G401.6 (cell line): ENCODE measurements at regions not wholly inside any gene's neighbourhood (a gene's known extent, or its start where the extent isn't known, plus 50 kb on each side); places are given as distances from the start of the nearest gene placed in this dataset.
"Not testable (repeated sequence)": the region's sequence is repeated elsewhere in the genome, so short reads cannot be mapped to it uniquely, and the experiment has no call there.

ENCODE experiments used
- FAIRE-seq: peaks from 2 replicates; lab custom pipeline; 2012; peaks lifted over from hg19 to GRCh38; lab: Jason Lieb, UNC

DNA sequence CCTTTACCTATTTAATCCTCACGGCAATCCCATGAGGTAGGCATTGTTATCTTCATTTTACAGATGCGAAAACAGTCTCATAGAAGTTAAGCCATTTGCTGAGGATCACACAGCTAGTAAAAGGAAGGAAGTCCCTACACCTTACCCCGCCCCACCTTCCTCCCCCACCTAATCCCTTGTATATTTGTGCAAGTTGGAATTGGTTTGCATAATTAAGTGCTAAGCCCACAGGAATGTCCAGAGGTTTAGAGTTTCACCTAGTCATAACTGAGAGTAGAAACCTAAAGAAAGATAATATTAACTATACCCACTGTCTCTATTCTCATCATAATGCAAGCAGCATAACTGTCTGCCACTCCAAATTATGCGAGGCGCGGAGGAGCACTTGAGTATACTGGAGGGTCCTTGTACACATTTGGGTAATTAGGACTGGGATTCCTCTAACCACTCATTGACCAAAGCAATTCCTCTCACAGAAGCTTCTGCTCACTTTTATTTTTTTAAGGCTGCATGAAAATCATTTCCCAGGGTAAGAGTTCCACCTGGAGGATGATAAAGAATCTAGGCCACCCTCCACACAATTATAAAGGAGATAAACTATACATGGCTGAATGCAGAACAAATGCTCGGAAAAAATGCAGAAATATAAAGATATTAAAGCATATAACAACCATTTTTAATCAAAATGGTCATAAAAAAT, 199.9 kb downstream of the FAM181B start:
- no peak for FAIRE-seq

- no peak for FAIRE-seq
These were observed 203.7 kb downstream of the FAM181B start for GRCh38 chr11:82529936-82530335.

- no peak for FAIRE-seq
These were observed 206.5 kb downstream of the FAM181B start for GRCh38 chr11:82527081-82527584.

DNA sequence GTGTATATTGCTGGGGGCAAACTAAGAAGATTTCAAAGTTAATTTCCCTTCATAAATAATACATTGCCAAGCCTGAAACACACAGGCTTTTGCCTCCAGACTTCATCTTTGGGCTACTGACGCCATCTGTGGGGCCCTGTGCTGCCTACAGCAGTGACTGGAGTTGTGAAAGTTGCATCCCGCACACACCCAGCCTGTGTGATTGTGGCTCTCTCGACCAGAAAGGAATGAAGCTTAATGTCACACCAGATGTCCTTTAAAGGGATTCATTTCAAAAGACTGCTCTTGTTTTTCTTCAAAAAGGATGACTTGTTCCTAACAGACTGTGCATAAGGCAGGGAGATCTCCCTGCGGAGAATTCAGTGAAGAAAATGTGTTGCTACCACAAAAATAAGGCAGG, 210.5 kb downstream of the FAM181B start:
- no peak for FAIRE-seq

DNA sequence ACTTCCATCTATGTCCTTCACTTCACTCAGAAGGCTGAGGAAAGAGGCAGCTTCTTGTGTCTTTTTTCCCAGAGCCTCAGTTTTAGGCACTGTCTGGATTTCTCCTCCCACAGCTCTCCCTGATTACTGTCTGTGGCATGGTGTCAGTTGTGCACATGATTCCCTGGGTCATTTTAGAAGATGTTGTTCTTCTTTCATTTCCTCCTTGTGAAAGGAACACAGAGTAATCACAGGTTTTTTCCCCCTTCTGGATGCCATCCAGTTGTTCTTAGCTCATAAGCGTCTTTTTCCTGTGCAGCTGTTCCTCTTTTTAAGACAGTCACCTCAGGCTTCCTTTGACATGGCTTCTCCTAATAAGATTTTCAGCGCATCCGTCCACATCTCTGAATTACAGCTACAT, 212.2 kb downstream of the FAM181B start:
- FAIRE-seq: no peak

GRCh38 chr11:82507288-82507687, 226.4 kb downstream of the FAM181B start:
- no peak for FAIRE-seq

DNA sequence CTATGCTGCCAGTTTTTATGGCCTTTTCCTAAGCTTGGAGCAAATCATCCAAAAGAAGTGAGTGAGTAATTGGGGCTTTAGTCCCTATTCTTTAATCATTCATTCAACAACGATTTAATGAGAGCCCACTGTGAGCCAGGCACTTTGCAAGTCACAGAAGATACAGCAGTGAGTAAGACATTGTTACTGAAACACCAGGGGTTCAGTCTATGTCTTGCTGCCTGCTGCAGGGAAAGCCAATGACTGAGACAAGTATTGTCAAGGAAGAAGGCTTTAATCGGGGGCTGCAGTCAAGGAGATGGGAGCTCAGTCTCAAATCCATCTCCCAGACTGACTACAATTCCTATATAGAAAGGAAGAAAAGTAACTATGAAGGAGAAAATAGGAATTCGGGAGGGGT, 228.3 kb downstream of the FAM181B start:
- FAIRE-seq: no peak

GRCh38 chr11:82501174-82501573, 232.5 kb downstream of the FAM181B start:
- FAIRE-seq: not testable (repeated sequence)

DNA sequence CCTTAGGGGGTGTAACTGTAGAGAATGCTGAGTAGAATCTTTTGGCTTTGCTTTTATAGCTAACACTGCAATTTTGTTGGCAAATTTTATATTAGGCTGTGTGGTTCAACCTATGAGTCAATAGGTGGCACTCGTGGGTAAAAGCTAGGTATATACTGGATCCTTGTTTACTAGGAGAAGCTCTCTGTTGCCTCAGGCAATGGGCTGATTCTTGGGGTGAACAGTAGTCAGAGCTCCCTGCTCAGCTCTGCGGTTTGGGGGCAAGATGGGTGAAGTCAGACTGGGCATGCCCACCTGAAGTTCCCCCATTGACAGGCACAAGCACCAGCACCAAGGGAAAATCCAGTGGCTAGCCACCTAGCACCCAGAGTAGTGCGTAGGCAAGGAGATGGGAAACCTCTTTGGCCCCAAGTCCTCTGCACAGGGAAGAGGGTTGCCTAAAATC, 238.7 kb downstream of the FAM181B start:
- FAIRE-seq: no peak

DNA sequence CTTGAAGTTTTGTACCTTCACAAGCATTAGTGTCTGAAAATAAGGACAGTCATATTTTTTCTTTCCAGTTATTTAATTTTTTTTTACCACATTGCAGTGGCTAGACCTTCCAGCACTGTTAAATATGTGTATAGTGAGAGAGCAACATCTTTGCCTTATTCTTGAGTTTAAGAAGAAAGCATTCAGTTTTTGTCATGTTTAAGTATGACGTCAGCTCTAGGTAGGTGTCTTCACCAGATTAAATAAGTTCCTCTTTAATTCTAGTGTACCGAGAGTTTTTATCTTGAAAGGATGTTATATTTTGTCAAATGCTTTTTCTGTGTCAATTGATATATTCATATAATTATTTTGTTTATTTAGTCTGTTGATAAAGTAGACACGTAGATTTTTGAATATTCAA, 258.8 kb downstream of the FAM181B start:
- no peak for FAIRE-seq

DNA sequence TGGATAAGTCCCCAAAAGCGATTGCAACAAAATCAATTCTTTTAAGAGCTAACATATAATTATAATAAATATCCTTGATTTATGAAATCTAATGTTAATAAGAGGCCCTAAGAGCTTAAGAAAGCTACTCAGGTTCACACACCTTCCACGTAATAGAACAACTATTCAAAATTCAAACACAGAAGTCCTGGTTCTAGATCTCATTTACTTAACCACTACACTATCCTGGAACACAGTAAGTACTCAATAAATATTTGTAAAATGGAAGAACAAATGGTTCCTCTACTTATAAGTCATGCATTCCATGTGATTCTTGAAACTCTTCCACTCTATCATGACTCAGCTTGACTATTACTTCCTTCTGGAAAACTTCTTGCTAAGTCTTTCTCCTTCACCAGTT, 268.2 kb downstream of the FAM181B start:
- no peak for FAIRE-seq

GRCh38 chr11:82462608-82463242, 270.9 kb downstream of the FAM181B start:
- FAIRE-seq: no peak

DNA sequence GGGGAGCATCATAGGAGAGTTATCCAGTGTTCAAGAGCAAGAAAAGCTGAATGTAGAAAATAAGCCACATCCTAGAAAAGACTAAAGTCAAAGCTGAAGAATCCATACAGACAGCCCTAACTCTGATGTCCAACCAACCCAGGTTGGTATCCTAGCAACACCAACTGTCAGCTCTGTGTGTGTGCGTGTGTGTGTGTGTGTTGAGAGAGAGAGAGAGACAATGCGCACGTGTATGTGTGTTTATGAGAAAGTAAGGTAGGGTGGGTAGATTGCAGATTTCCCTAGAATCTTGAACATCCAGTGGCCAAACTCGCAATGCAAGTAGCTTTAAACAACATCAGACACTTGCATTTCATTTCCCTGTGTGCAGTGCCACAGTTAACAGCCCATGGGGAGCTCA, 274.9 kb downstream of the FAM181B start:
- no peak for FAIRE-seq

GRCh38 chr11:82458147-82458546, 275.5 kb downstream of the FAM181B start:
- no peak for FAIRE-seq

GRCh38 chr11:82450996-82451395, 282.7 kb downstream of the FAM181B start:
- FAIRE-seq: no peak

- no peak for FAIRE-seq
These were observed 327.1 kb downstream of the FAM181B start for GRCh38 chr11:82406611-82407010.

DNA sequence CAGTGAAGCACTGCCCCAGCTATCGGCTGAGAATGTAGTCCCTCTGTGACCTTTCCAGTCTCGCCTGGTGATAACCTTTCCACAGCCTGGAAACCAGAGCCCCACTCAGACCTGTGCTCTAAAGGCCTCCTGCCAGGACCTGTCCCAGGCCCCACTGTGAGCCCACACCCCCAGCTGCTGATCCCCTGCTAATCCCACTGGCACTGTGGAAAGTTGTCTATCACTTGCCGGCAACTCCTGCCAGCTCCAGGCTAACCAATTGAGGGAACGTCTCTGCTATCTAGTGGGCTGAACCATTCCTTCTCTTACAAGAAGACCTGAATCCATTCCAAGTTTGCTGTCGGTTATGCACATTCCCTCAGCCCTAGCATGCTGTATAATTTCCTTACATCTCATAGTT, 328.2 kb downstream of the FAM181B start:
- FAIRE-seq: no peak

DNA sequence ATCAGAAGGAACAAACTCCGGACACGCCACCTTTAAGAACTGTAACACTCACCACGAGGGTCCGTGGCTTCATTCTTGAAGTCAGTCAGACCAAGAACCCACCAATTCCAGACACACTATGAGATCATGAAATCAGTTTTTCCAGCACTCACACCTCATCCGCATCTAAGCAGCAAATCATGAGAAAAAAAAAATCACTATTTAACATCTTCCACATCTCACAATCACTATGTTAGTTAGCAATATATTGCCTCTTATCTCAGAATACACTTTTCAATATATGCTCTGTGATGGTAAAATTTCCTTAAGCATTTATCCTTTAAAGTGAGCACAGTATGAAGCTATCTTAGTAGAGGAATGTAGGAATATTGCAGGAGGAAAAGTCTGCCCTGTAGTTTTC, 328.7 kb downstream of the FAM181B start:
- FAIRE-seq: no peak

DNA sequence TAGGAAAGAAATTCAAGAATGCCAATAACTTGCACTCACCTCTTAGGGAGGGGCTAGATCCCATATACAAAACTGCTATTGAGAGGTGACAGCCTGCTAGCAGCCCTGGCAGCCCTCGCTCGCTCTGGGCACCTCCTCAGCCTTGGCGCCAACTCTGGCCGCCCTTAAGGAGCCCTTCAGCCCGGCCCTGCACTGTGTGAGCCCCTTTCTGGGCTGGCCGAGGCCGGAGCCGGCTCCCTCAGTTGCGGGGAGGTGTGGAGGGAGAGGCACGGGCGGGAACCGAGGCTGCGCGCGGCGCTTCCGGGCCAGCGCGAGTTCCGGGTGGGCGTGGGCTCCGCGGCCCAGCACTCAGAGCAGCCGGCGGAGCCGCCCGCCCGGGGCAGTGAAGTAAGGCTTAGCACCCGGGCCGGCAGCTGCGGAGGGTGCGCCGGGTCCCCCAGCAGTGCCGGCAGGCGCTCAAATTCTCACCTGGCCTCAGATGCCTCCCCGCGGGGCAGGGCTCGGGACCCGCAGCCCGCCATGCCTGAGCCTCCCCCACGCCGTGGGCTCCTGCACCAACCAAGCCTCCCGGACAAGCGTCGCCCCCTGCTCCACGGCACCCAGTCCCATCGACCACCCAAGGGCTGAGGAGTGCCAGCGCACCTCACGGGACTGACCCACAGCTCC, 329.9 kb downstream of the FAM181B start:
- FAIRE-seq: no peak

DNA sequence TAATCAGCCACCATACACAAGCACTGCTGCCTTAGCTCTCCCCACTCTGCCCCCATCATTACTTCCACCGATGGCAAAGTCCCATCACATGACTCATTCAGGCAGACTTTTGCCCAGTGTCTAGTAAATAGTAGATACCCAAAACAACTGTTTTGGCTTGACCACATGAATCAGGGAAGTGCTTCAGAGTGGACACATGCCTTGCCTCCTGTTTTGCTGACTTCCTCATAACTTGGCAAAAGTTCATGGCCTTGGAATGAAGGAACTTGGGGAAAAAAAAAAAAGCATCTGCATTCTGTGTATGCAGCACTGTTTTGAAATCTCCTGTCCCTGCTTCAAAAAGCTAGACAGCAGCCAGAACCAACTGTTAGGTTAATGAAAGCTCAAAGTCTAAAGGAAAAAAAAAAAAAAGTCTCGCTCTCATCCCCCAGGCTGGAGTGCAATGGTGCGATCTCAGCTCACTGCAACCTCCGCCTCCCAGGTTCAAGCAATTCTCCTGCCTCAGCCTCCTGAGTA, 335.3 kb downstream of the FAM181B start:
- FAIRE-seq: no peak

DNA sequence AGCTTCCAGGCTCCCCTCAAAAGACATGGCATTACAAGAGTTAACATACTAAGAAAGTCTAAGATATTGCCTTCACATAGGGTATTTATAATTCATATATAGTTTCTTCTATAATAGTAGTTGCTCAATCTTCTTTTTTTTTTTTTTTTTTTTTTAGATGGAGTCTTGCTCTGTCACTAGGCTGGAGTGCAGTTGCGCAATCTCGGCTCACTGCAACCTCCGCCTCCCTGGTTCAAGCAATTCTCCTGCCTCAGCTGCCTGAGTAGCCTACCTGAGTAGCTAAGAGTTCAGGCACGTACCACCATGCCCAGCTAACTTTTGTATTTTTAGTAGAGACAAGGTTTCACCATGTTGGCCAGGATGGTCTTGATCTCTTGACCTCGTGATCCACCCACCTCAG, 337.0 kb downstream of the FAM181B start:
- FAIRE-seq: not testable (repeated sequence)

DNA sequence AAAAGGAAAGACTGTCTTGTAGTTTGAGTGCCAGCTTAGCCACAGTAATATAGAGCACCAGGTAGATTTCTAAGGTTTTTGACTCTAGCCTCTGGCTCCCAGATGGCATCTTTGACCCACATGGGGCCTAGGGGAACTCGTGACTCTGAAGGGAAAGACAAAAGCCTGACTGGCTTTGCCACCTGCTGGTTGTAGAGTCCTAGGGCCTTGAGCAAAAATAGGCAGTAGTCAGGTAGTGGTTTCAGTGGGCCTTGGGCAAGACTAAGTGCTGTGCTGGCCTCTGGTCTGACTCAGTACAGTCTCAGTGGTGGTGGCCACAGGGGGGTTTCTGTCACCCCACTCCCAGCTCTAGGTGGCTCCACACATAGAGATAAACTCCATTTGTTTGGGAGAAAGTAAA, 349.4 kb downstream of the FAM181B start:
- FAIRE-seq: no peak
